ENCODE measurements at regions not wholly inside any gene's neighbourhood (a gene's known extent, or its start where the extent isn't known, plus 50 kb on each side); places are given as distances from the start of the nearest gene placed in this dataset.

DNA sequence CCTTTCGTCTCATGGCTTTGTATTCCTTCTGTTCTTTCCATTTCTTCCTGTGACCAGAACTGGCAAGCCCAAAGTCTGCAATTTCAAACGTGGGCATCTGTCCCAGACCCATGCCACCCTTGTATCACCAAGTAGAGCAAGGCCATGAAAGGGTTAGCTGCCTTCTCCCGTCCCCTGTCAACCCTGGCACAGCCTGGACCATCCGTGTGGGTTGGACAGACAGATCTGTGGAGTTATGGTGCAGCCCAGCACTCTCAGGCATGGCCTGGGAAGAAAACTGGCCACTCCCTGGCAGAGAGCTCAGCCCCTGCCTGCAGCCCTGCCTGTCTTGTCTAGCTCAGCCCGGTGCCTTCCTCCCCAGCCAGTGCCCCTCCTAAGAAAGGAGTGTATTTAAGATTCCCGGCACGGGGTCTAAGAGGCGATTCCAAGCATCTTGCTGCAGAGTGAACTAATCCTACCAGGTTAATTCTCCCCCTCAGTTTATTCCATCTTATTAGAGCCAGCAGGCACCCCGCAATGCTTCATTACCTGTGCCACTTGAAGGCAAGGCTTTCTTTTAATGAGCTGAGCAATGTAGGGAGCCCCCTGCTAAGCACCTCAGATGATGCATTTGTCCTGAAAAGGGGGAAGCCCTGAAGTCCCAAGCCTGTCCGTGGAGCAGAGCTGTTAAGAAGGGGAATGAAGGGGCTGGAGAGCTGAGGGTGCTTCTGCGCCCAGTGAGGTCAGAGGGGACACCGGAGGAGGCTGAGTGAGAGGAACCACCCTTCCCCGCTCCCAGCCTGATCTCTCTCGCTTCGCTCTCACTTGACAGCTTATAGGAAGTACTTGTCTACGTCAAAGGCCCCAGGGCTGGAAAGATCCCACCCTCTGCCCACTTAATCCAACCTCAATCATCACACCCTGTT lies 130.6 kb downstream of the SPATA19 start:
- FAIRE-seq (no peak), DNase-seq (ENCODE audit: insufficient read length, low spot score) (no peak)
- TF ChIP-seq PAX5 (IDR thresholded peaks at IDR 0.05; ENCODE audit: insufficient read depth, low read length, severe bottlenecking) (no peak), SPI1 (IDR thresholded peaks at IDR 0.05; ENCODE audit: low read depth, low read length) (no peak), POLR2AphosphoS5 (IDR thresholded peaks at IDR 0.05; ENCODE audit: low read depth, low read length) (no peak), POLR2A (IDR thresholded peaks at IDR 0.05; ENCODE audit: low read depth, low read length) (no peak), POU2F2 (IDR thresholded peaks at IDR 0.05; ENCODE audit: low read depth, low read length) (no peak), TAF1 (IDR thresholded peaks at IDR 0.05; ENCODE audit: low read depth, low read length) (no peak)

DNA sequence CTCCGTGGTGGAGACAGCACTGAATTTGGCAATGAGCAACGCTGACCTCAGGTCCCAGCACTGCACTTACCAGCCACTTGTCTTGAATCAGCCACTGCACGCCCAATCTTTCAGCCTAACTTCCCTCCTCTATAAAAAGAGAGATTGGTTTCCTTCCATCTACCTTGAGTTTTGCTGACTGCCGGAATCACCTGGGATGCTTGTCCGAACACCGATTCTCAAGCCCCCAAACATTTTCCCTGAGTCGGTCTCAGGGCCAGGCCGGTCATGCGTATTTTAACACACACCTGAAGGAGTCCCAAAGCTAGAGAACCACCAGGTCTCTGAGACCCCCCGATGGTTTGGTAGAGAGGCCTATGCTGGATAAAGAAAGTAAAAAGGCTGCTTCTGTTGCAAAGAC lies 131.5 kb downstream of the SPATA19 start:
- TF ChIP-seq SPI1 (IDR thresholded peaks at IDR 0.05; ENCODE audit: low read depth, low read length) (no peak), POLR2A (IDR thresholded peaks at IDR 0.05; ENCODE audit: low read depth, low read length) (no peak), POLR2AphosphoS5 (IDR thresholded peaks at IDR 0.05; ENCODE audit: low read depth, low read length) (no peak), POU2F2 (IDR thresholded peaks at IDR 0.05; ENCODE audit: low read depth, low read length) (no peak), TAF1 (IDR thresholded peaks at IDR 0.05; ENCODE audit: low read depth, low read length) (no peak), PAX5 (IDR thresholded peaks at IDR 0.05; ENCODE audit: insufficient read depth, low read length, severe bottlenecking) (no peak)
- FAIRE-seq (no peak), DNase-seq (ENCODE audit: insufficient read length, low spot score) (no peak)

DNA sequence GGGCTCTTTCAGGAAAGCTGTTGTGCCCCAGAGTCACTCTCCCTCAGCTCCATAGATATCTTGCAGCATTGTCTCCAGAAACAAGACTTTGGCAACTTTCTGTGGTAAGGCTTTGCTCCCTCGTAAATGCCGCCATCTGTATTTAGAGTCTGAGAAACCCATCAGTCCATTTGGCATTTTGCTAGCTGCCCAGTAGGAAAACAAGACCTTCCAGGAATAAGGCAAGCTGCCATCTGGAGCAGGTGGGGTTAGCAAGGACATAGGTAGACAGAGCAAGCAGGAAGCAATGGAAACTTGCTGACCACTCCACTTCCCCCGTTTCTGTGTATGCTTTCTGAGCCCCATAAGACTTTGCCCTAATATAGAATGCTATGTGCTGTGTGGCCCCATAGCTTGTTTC lies 131.9 kb downstream of the SPATA19 start:
- TF ChIP-seq POLR2A (IDR thresholded peaks at IDR 0.05; ENCODE audit: low read depth, low read length) (no peak), TAF1 (IDR thresholded peaks at IDR 0.05; ENCODE audit: low read depth, low read length) (no peak), POU2F2 (IDR thresholded peaks at IDR 0.05; ENCODE audit: low read depth, low read length) (no peak), SPI1 (IDR thresholded peaks at IDR 0.05; ENCODE audit: low read depth, low read length) (no peak), POLR2AphosphoS5 (IDR thresholded peaks at IDR 0.05; ENCODE audit: low read depth, low read length) (no peak), PAX5 (IDR thresholded peaks at IDR 0.05; ENCODE audit: insufficient read depth, low read length, severe bottlenecking) (no peak)
- DNase-seq (ENCODE audit: insufficient read length, low spot score) = no peak
- no peak for FAIRE-seq

DNA sequence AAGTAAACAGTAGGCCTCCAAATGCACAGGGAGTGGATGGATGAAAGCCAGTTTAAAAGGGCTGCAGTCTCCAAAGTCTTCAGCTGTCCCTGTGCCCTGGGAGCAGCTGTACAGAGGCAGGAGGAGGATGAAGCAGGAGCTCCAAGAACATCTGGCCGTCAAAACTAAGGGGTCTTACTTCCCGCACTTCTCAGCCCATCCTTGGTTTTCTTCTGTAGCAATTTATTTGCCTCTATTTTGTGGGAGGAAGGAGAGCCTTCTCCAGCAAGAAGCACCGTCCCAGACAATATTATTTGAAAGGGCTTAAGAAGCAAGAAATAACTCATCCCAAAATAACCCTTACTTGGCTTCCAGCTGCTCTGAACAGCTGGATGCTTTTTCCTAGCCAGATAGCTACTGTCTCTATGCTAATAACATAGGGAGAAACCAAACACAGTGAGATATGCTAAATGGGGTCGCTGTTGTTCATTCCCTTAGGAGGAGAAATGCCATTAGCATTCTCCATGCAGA lies 133.2 kb downstream of the SPATA19 start:
- TF ChIP-seq PAX5 (IDR thresholded peaks at IDR 0.05; ENCODE audit: insufficient read depth, low read length, severe bottlenecking) = no peak
- TF ChIP-seq POLR2A (IDR thresholded peaks at IDR 0.05; ENCODE audit: low read depth, low read length) = no peak
- no peak for TF ChIP-seq SPI1 (IDR thresholded peaks at IDR 0.05; ENCODE audit: low read depth, low read length)
- TF ChIP-seq POLR2AphosphoS5 (IDR thresholded peaks at IDR 0.05; ENCODE audit: low read depth, low read length) = no peak
- TF ChIP-seq POU2F2 (IDR thresholded peaks at IDR 0.05; ENCODE audit: low read depth, low read length) = no peak
- TF ChIP-seq TAF1 (IDR thresholded peaks at IDR 0.05; ENCODE audit: low read depth, low read length) = no peak
- FAIRE-seq (no peak), DNase-seq (ENCODE audit: insufficient read length, low spot score) (no peak)

DNA sequence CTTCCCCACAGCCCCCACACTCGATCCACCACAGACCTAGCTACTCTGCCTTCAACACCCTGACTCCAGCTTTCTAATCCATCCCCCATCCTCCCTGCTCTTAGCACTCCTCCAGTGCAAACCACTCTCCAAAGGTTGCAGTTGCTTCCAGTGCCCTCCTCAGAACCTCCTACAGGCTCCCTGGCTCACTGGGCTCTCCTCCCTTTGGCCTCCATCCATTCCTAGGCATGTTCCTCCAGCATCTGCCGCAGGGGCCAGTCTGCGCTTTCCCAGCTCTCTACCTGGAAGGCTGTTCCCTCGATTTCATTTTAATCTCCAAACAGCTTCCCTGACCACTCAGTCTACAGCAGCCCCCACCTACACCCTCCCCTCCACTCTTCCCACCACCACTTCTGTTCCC lies 133.8 kb downstream of the SPATA19 start:
- no peak for FAIRE-seq
- no peak for DNase-seq (ENCODE audit: insufficient read length, low spot score)
- TF ChIP-seq POU2F2 (IDR thresholded peaks at IDR 0.05; ENCODE audit: low read depth, low read length) (no peak), PAX5 (IDR thresholded peaks at IDR 0.05; ENCODE audit: insufficient read depth, low read length, severe bottlenecking) (no peak), POLR2A (IDR thresholded peaks at IDR 0.05; ENCODE audit: low read depth, low read length) (no peak), TAF1 (IDR thresholded peaks at IDR 0.05; ENCODE audit: low read depth, low read length) (no peak), POLR2AphosphoS5 (IDR thresholded peaks at IDR 0.05; ENCODE audit: low read depth, low read length) (no peak), SPI1 (IDR thresholded peaks at IDR 0.05; ENCODE audit: low read depth, low read length) (no peak)

DNA sequence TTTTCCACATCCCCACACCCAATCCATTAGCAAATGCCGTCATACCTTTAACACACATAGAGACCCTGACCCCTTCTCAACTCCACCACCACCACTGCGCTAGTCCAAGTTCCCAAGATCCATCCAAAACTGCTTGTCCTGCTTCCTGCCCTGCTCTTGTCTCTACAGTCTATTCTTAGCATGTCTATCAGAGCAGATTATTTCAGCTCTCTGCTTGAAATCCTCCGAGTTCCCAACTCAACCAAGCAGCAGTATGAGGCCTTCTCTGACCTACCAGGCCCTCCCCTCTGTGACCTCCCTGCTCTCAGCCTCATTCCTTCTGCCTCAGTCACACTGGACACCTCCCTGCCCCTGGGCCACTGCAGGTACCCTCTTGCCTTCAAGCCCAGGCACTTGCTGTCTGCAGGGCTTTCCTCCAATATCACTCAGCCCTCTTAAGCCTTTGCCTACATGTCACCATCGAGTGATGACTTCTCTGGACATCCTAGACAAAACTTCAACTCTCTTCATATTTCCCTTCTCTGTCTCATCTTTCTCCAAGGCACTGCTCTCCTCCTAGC lies 134.6 kb downstream of the SPATA19 start:
- no peak for FAIRE-seq
- DNase-seq (ENCODE audit: insufficient read length, low spot score) = no peak
- TF ChIP-seq TAF1 (IDR thresholded peaks at IDR 0.05; ENCODE audit: low read depth, low read length) (no peak), PAX5 (IDR thresholded peaks at IDR 0.05; ENCODE audit: insufficient read depth, low read length, severe bottlenecking) (no peak), POLR2A (IDR thresholded peaks at IDR 0.05; ENCODE audit: low read depth, low read length) (no peak), SPI1 (IDR thresholded peaks at IDR 0.05; ENCODE audit: low read depth, low read length) (no peak), POU2F2 (IDR thresholded peaks at IDR 0.05; ENCODE audit: low read depth, low read length) (no peak), POLR2AphosphoS5 (IDR thresholded peaks at IDR 0.05; ENCODE audit: low read depth, low read length) (no peak)

DNA sequence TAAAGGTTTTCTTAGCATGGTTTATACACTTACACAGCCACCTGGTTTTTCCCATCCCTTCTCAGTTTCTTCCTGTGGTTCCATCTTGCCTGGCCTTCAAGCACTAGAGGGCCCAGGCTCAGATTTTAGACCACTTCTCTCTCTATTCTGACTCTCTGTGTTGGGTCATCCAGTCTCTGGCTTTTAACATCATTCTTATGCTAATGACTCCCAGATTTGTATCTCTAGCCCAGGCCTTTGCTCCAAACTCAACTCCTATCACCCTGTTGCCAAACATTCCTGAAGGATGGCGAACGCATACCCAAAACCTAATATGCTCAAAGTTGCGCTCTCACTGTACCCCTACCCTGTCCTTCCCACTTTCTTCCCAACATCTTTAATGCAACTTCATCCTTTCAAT lies 135.1 kb downstream of the SPATA19 start:
- DNase-seq (ENCODE audit: insufficient read length, low spot score) = no peak
- no peak for FAIRE-seq
- TF ChIP-seq SPI1 (IDR thresholded peaks at IDR 0.05; ENCODE audit: low read depth, low read length) = no peak
- TF ChIP-seq PAX5 (IDR thresholded peaks at IDR 0.05; ENCODE audit: insufficient read depth, low read length, severe bottlenecking) = no peak
- TF ChIP-seq POU2F2 (IDR thresholded peaks at IDR 0.05; ENCODE audit: low read depth, low read length) = no peak
- no peak for TF ChIP-seq POLR2A (IDR thresholded peaks at IDR 0.05; ENCODE audit: low read depth, low read length)
- TF ChIP-seq POLR2AphosphoS5 (IDR thresholded peaks at IDR 0.05; ENCODE audit: low read depth, low read length) = no peak
- TF ChIP-seq TAF1 (IDR thresholded peaks at IDR 0.05; ENCODE audit: low read depth, low read length) = no peak

DNA sequence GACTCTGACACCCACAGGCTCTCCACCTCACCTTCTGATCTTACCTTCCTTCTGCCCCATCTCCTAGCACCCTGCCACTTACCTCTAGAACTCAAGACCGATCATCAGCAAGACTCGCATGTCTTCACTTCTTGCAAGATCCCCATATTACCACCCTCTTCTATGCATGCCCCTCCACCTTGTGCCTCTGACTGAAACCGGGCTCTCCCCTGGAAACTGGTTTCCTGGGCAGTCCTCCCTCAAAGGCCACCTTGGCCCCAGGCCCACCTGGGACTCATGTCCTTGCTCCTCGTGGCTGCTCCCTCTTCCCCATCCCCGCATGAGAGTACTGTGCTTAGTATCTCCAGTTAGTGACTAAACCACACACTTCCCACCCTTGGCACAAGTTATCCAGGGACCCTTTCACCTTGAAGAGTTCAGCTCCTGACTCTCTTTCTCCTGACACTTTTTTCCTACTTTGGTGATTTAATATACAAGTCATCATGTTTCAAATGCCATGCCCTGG lies 136.7 kb downstream of the SPATA19 start:
- no peak for TF ChIP-seq PAX5 (IDR thresholded peaks at IDR 0.05; ENCODE audit: insufficient read depth, low read length, severe bottlenecking)
- no peak for TF ChIP-seq SPI1 (IDR thresholded peaks at IDR 0.05; ENCODE audit: low read depth, low read length)
- no peak for TF ChIP-seq TAF1 (IDR thresholded peaks at IDR 0.05; ENCODE audit: low read depth, low read length)
- no peak for TF ChIP-seq POLR2AphosphoS5 (IDR thresholded peaks at IDR 0.05; ENCODE audit: low read depth, low read length)
- no peak for TF ChIP-seq POLR2A (IDR thresholded peaks at IDR 0.05; ENCODE audit: low read depth, low read length)
- TF ChIP-seq POU2F2 (IDR thresholded peaks at IDR 0.05; ENCODE audit: low read depth, low read length) = no peak

More for the DNA sequence above, 136.7 kb downstream of the SPATA19 start:
- FAIRE-seq (no peak), DNase-seq (ENCODE audit: insufficient read length, low spot score) (no peak)
